Neural cell (in vitro differentiated cells): ENCODE measurements at regions not wholly inside any gene's neighbourhood (a gene's known extent, or its start where the extent isn't known, plus 50 kb on each side); places are given as distances from the start of the nearest gene placed in this dataset.

Experiments used
- H2AFZ ChIP-seq: fragments of 200-600, 300-800 bp; sonication (generic), shearing (Covaris generic); 2 replicates; pipeline ENCODE4 v1.6.0; 2014; ENCODE audit warnings: low read depth, mild to moderate bottlenecking, antibody characterized with exemption, low read length, moderate library complexity
- H3F3A ChIP-seq: fragments of 200-600 bp; shearing (Covaris generic); 2 replicates; pipeline ENCODE4 v1.6.1; 2016; ENCODE audit warnings: mild to moderate bottlenecking, moderate library complexity, mixed read lengths, antibody characterized with exemption, low read length; ENCODE audit not compliant: insufficient read depth, poor library complexity, severe bottlenecking
- H3K27ac ChIP-seq: fragments of 200-600, 300-800 bp; sonication (generic), shearing (Covaris generic); 2 replicates; pipeline ENCODE4 v1.5.1; 2014; ENCODE audit warnings: mild to moderate bottlenecking, low read length, moderate library complexity
- H3K27me3 ChIP-seq: fragments of 300-800, 200-600 bp; sonication (generic), shearing (Covaris generic); 2 replicates; pipeline ENCODE4 v1.6.0; 2014; ENCODE audit warnings: mild to moderate bottlenecking, low read depth, low read length, moderate library complexity; ENCODE audit not compliant: insufficient read depth
- H3K36me3 ChIP-seq: fragments of 300-800, 200-600 bp; sonication (generic), shearing (Covaris generic); 2 replicates; pipeline ENCODE4 v1.5.1; 2014; ENCODE audit warnings: mild to moderate bottlenecking, antibody characterized with exemption, low read length, moderate library complexity; ENCODE audit not compliant: insufficient read depth
- H3K4me2 ChIP-seq: fragments of 300-800, 200-600 bp; sonication (generic), shearing (Covaris generic); 2 replicates; pipeline ENCODE4 v1.6.0; 2014; ENCODE audit warnings: mild to moderate bottlenecking, low read length
- H3K4me3 ChIP-seq: fragments of 300-800, 200-600 bp; sonication (generic), shearing (Covaris generic); 2 replicates; pipeline ENCODE4 v1.5.1; 2014; ENCODE audit warnings: mild to moderate bottlenecking, low read length, moderate library complexity
- H3K79me2 ChIP-seq: fragments of 200-600 bp; shearing (Covaris generic); replicated peaks from 2 replicates; pipeline ENCODE4 v1.6.0; 2014; ENCODE audit warnings: mild to moderate bottlenecking, low read length, moderate library complexity; ENCODE audit not compliant: insufficient read depth
- H3K9ac ChIP-seq: fragments of 300-800, 200-600 bp; sonication (generic), shearing (Covaris generic); 2 replicates; pipeline ENCODE4 v1.6.1; 2016; ENCODE audit warnings: mild to moderate bottlenecking, low read length, mixed read lengths
- H3K9me2 ChIP-seq: fragments of 200-600 bp; shearing (Covaris generic); 2 replicates; pipeline ENCODE4 v1.6.1; 2016; ENCODE audit warnings: mild to moderate bottlenecking, low read length, mixed read lengths; ENCODE audit not compliant: insufficient read depth
- H3K9me3 ChIP-seq: fragments of 200-600, 300-800 bp; sonication (generic), shearing (Covaris generic); 2 replicates; pipeline ENCODE4 v1.6.1; 2016; ENCODE audit warnings: mild to moderate bottlenecking, mixed run types, low read length, moderate library complexity, mixed read lengths
- H4K20me1 ChIP-seq: fragments of 200-600 bp; shearing (Covaris generic); 2 replicates; pipeline ENCODE4 v1.6.1; 2016; ENCODE audit warnings: mild to moderate bottlenecking, mixed run types; ENCODE audit not compliant: insufficient read depth
- CTCF ChIP-seq: fragments of 450-650 bp; IDR thresholded peaks from 2 replicates; pipeline ENCODE4 v1.5.1; 2014; ENCODE audit warnings: antibody characterized with exemption, mild to moderate bottlenecking, moderate library complexity; ENCODE audit not compliant: poor library complexity, severe bottlenecking
- EP300 ChIP-seq: fragments of 450-650 bp; conservative IDR thresholded peaks from 2 replicates; pipeline ENCODE4 v1.6.1; 2014; ENCODE audit warnings: antibody characterized with exemption, mild to moderate bottlenecking, moderate library complexity; ENCODE audit not compliant: poor library complexity, severe bottlenecking
- EZH2 ChIP-seq: fragments of 200-600, 300-800 bp; shearing (Covaris generic), sonication (generic); IDR thresholded peaks from 2 replicates; pipeline ENCODE4 v1.6.1; 2014; ENCODE audit warnings: antibody characterized with exemption, low read length, borderline replicate concordance, mild to moderate bottlenecking; ENCODE audit not compliant: insufficient read depth, poor library complexity, severe bottlenecking
- MXI1 ChIP-seq: fragments of 450-650 bp; conservative IDR thresholded peaks from 2 replicates; pipeline ENCODE4 v1.6.1; 2014; ENCODE audit warnings: antibody characterized with exemption, mild to moderate bottlenecking; ENCODE audit not compliant: poor library complexity, severe bottlenecking
- POLR2AphosphoS5 ChIP-seq: IDR thresholded peaks from 2 replicates; pipeline ENCODE4 v1.6.1; 2012
- RAD21 ChIP-seq: fragments of 450-650 bp; conservative IDR thresholded peaks from 2 replicates; pipeline ENCODE4 v1.6.1; 2014; ENCODE audit warnings: antibody characterized with exemption, mild to moderate bottlenecking, moderate library complexity
- REST ChIP-seq: IDR thresholded peaks from 2 replicates; pipeline ENCODE4 v1.6.1; 2012; ENCODE audit warnings: borderline replicate concordance
- SMC3 ChIP-seq: fragments of 450-650 bp; conservative IDR thresholded peaks from 2 replicates; pipeline ENCODE4 v1.6.1; 2014; ENCODE audit warnings: antibody characterized with exemption, mild to moderate bottlenecking, moderate library complexity; ENCODE audit not compliant: poor library complexity
- TAF1 ChIP-seq: IDR thresholded peaks from 2 replicates; pipeline ENCODE4 v1.6.1; 2012; ENCODE audit warnings: low read depth

GRCh38 chr10:133026171-133026570 lies 61.6 kb upstream of the ADGRA1 start:
- Histone ChIP-seq H3K27ac (no peak overlapping the region), H4K20me1 (no peaks in the 10 kb centered on the region), H3K4me3 (no peak overlapping the region), H3F3A (no peaks in the 10 kb centered on the region), H3K9me3 (no peaks in the 10 kb centered on the region), H2AFZ (no peak overlapping the region), H3K27me3 (no peaks in the 10 kb centered on the region), H3K9ac (no peak overlapping the region), H3K79me2 (no peaks in the 10 kb centered on the region), H3K4me2 (no peak overlapping the region), H3K36me3 (no peaks in the 10 kb centered on the region), H3K9me2 (no peaks in the 10 kb centered on the region)
- no peak for TF ChIP-seq POLR2AphosphoS5
- TF ChIP-seq EZH2: no peak
- no peak for TF ChIP-seq SMC3
- no peak for TF ChIP-seq CTCF
- TF ChIP-seq TAF1: no peak
- TF ChIP-seq RAD21: no peak
- no peak for TF ChIP-seq REST
- TF ChIP-seq MXI1: no peak
- no peak for TF ChIP-seq EP300

GRCh38 chr10:133025558-133026090 lies 62.1 kb upstream of the ADGRA1 start:
- no peaks in the 10 kb centered on the region for H3K27me3 ChIP-seq
- no peak overlapping the region for H3K4me3 ChIP-seq
- no peaks in the 10 kb centered on the region for H3F3A ChIP-seq
- H3K9me2 ChIP-seq: no peaks in the 10 kb centered on the region
- H3K27ac ChIP-seq: no peak overlapping the region
- no peaks in the 10 kb centered on the region for H3K36me3 ChIP-seq
- no peaks in the 10 kb centered on the region for H4K20me1 ChIP-seq
- H3K9ac ChIP-seq: no peak overlapping the region
- H3K4me2 ChIP-seq: no peak overlapping the region
- no peaks in the 10 kb centered on the region for H3K9me3 ChIP-seq
- H2AFZ ChIP-seq: no peak overlapping the region
- H3K79me2 ChIP-seq: no peaks in the 10 kb centered on the region
- no peak for TF ChIP-seq TAF1
- no peak for TF ChIP-seq REST
- TF ChIP-seq POLR2AphosphoS5: no peak
- no peak for TF ChIP-seq RAD21
- no peak for TF ChIP-seq EZH2
